Kidney (tissue), 13 donors: ENCODE measurements at regions not wholly inside any gene's neighbourhood (a gene's known extent, or its start where the extent isn't known, plus 50 kb on each side); places are given as distances from the start of the nearest gene placed in this dataset.

Experiments used
- DNase-seq, 5 donors: peaks; one replicate each; pipeline ENCODE4 v3.0.0-alpha.2; 2013 to 2020
- FAIRE-seq: peaks from 2 replicates; lab custom pipeline; 2012; peaks lifted over from hg19 to GRCh38; lab: Jason Lieb, UNC
- H3K27ac ChIP-seq, 2 donors: one replicate each; pipeline ENCODE4 v1.7.0; 2013; ENCODE audit warnings: low read depth in 2 of 2, low read length in 2 of 2, inconsistent platforms in 1 of 2
- H3K27me3 ChIP-seq: one replicate; pipeline ENCODE4 v1.7.1; 2013; ENCODE audit warnings: low read length, inconsistent platforms; ENCODE audit not compliant: control insufficient read depth, insufficient read depth
- H3K36me3 ChIP-seq, 3 donors: one replicate each; pipeline versions ENCODE4 v1.7.0 to v1.7.1; 2013; ENCODE audit warnings: low read length in 3 of 3, control low read depth in 1 of 3, inconsistent platforms in 1 of 3; ENCODE audit not compliant: insufficient read depth in 3 of 3, control insufficient read depth in 2 of 3
- H3K4me1 ChIP-seq, 3 donors: one replicate each; pipeline versions ENCODE4 v1.7.0 to v1.7.1; 2013; ENCODE audit warnings: low read length in 3 of 3, inconsistent platforms in 1 of 3, low read depth in 1 of 3; ENCODE audit not compliant: control insufficient read depth in 2 of 3, insufficient read depth in 2 of 3
- H3K4me3 ChIP-seq, 3 donors: one replicate each; pipeline versions ENCODE4 v1.7.0 to v1.8.1; 2013; ENCODE audit warnings: low read length in 3 of 3, control low read depth in 1 of 3, inconsistent platforms in 1 of 3
- H3K9ac ChIP-seq, 3 donors: one replicate each; pipeline versions ENCODE4 v1.7.0 to v1.7.1; 2013; ENCODE audit warnings: low read length in 3 of 3, control low read depth in 1 of 3, inconsistent platforms in 1 of 3
- H3K9me3 ChIP-seq, 3 donors: one replicate each; pipeline versions ENCODE4 v1.7.0 to v1.7.1; 2013; ENCODE audit warnings: low read length in 3 of 3, control low read depth in 1 of 3, inconsistent platforms in 1 of 3; ENCODE audit not compliant: control insufficient read depth in 2 of 3, insufficient read depth in 1 of 3
- CTCF ChIP-seq: IDR thresholded peaks from 3 replicates; pipeline ENCODE4 v1.5.1; 2012; ENCODE audit warnings: mild to moderate bottlenecking, moderate library complexity, borderline replicate concordance; ENCODE audit not compliant: insufficient read depth; ENCODE audit errors: extremely low read depth
- intact Hi-C: fragments of 100-400 bp; cut with DNase I; formaldehyde crosslinking; loops from one replicate; pipeline ENCODE4 v1.11.1; 2022
- donor health status: control.
- donor health status: control.
- donor health status: control.
- donor health status: control.
- donor health status: control.
- donor health status: DM: yes; HTN: yes; CAD: no.
- donor health status: Normal renal cell carcinoma (clear cell type).

GRCh38 chr7:9488555-9488954 is 1055.1 kb downstream of the NXPH1 start:
- no peaks in the 10 kb centered on the region for H3K9me3 ChIP-seq
- no peak for TF ChIP-seq CTCF
- DNase-seq (no peak), FAIRE-seq (no peak)
- no peak overlapping the region for H3K9ac ChIP-seq
- H3K27ac ChIP-seq, result no peak overlapping the region
- no peaks in the 10 kb centered on the region for H3K4me1 ChIP-seq
- no peaks in the 10 kb centered on the region for H3K36me3 ChIP-seq
- intact Hi-C loops, result no loop called here
- H3K4me3 ChIP-seq, result no peak overlapping the region
- no peaks in the 10 kb centered on the region for H3K27me3 ChIP-seq

GRCh38 chr7:9498303-9498702 is 1064.9 kb downstream of the NXPH1 start:
- FAIRE-seq (no peak), DNase-seq (no peak)
- no peak overlapping the region for H3K4me3 ChIP-seq
- H3K9ac ChIP-seq, result no peak overlapping the region
- H3K27me3 ChIP-seq, result no peaks in the 10 kb centered on the region
- no peaks in the 10 kb centered on the region for H3K4me1 ChIP-seq
- H3K36me3 ChIP-seq, result no peaks in the 10 kb centered on the region
- H3K27ac ChIP-seq, result no peak overlapping the region
- no peak for TF ChIP-seq CTCF
- intact Hi-C loops, result no loop called here
- no peaks in the 10 kb centered on the region for H3K9me3 ChIP-seq

DNA sequence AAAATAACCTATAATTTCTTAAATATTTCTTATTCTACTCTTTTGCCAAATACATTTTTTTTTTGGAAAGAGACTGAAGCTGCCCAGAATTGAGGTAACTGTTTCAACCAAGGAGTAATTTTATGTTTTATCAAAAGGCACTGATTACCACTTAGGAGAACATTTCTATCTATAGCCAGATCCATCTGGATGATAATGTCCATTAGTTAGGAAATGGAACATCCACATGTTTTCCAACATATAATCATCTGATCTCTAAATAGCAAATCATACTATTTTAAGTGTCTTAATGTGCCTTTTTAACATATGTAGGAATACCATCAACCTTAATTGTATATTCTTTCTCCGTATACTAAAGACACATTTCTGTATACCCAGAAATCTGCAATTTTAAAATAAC is 1068.9 kb downstream of the NXPH1 start:
- DNase-seq (no peak), FAIRE-seq (no peak)
- H3K27me3 ChIP-seq, result no peaks in the 10 kb centered on the region
- no peak for TF ChIP-seq CTCF
- H3K4me1 ChIP-seq, result no peaks in the 10 kb centered on the region
- H3K9ac ChIP-seq, result no peak overlapping the region
- intact Hi-C loops, result no loop called here
- no peak overlapping the region for H3K27ac ChIP-seq
- no peaks in the 10 kb centered on the region for H3K36me3 ChIP-seq
- no peaks in the 10 kb centered on the region for H3K9me3 ChIP-seq
- no peak overlapping the region for H3K4me3 ChIP-seq

GRCh38 chr7:9504678-9505077 is 1071.3 kb downstream of the NXPH1 start:
- DNase-seq (no peak), FAIRE-seq (no peak)
- H3K4me3 ChIP-seq, result no peak overlapping the region
- no peak overlapping the region for H3K27ac ChIP-seq
- no peaks in the 10 kb centered on the region for H3K9me3 ChIP-seq
- no peaks in the 10 kb centered on the region for H3K36me3 ChIP-seq
- H3K27me3 ChIP-seq, result no peaks in the 10 kb centered on the region
- no peak for TF ChIP-seq CTCF
- H3K9ac ChIP-seq, result no peak overlapping the region
- H3K4me1 ChIP-seq, result no peaks in the 10 kb centered on the region
- intact Hi-C loops, result no loop called here
